Lower leg skin (tissue), 3 donors: ENCODE measurements at regions not wholly inside any gene's neighbourhood (a gene's known extent, or its start where the extent isn't known, plus 50 kb on each side); places are given as distances from the start of the nearest gene placed in this dataset.

Source experiments
- POLR2A ChIP-seq, 2 donors: fragments of 450-650 bp; IDR thresholded peaks; one replicate each; pipeline ENCODE4 v1.6.1; 2016 to 2017; ENCODE audit warnings: antibody characterized with exemption in 2 of 2, mild to moderate bottlenecking in 1 of 2, moderate library complexity in 1 of 2
- TF ChIP-seq, protein P1 (sequence below), 3 donors: fragments of 450-650 bp; IDR thresholded peaks; one replicate each; pipeline ENCODE4 v1.5.1; 2016; ENCODE audit warnings: antibody characterized with exemption in 3 of 3, mild to moderate bottlenecking in 3 of 3, moderate library complexity in 2 of 3

DNA sequence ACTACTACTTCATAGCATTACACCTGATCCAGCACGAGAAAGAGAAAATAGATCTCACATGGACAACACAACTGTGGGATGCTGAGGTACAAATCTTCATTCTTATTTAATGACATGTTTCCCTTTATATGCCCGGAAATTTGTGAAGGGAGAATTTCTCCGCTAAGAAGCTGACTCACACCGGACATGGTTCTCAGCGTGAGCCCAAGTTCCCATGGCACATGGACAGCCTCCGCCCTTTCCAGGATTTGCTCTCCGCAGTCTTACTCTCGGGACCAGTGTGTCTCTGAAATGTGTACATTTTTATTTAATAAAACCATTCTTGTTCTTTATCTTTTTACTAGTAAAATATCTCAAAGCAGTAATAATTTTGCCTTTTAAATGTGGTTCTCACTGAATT lies 1154.8 kb downstream of the TMEM121 start:
- TF ChIP-seq, protein P1, sequence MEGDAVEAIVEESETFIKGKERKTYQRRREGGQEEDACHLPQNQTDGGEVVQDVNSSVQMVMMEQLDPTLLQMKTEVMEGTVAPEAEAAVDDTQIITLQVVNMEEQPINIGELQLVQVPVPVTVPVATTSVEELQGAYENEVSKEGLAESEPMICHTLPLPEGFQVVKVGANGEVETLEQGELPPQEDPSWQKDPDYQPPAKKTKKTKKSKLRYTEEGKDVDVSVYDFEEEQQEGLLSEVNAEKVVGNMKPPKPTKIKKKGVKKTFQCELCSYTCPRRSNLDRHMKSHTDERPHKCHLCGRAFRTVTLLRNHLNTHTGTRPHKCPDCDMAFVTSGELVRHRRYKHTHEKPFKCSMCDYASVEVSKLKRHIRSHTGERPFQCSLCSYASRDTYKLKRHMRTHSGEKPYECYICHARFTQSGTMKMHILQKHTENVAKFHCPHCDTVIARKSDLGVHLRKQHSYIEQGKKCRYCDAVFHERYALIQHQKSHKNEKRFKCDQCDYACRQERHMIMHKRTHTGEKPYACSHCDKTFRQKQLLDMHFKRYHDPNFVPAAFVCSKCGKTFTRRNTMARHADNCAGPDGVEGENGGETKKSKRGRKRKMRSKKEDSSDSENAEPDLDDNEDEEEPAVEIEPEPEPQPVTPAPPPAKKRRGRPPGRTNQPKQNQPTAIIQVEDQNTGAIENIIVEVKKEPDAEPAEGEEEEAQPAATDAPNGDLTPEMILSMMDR (IDR thresholded peaks at IDR 0.05): no peak
- TF ChIP-seq POLR2A (IDR thresholded peaks at IDR 0.05): no peak
